Testis (tissue), 2 donors: ENCODE measurements at regions not wholly inside any gene's neighbourhood (a gene's known extent, or its start where the extent isn't known, plus 50 kb on each side); places are given as distances from the start of the nearest gene placed in this dataset.

ENCODE experiments used
- CTCF ChIP-seq, 3 experiments: fragments of 450-650 bp in 2 of 3; fragments of 200-600 bp in 1 of 3; sonication (generic) in 1 of 3; IDR thresholded peaks; one replicate each; pipeline ENCODE4 v1.5.1; 2016 to 2019; ENCODE audit warnings: antibody characterized with exemption in 3 of 3, mild to moderate bottlenecking in 2 of 3, moderate library complexity in 1 of 3
- POLR2A ChIP-seq: fragments of 450-650 bp; IDR thresholded peaks from one replicate; pipeline ENCODE4 v1.6.1; 2017; ENCODE audit warnings: antibody characterized with exemption, mild to moderate bottlenecking, moderate library complexity

- no peak for TF ChIP-seq CTCF (IDR thresholded peaks at IDR 0.05)
- no peak for TF ChIP-seq POLR2A
Observed at GRCh38 chr11:104570078-104570701, 328.1 kb downstream of the CASP12 start.
